Gastroesophageal sphincter (tissue), 4 donors: ENCODE measurements at regions not wholly inside any gene's neighbourhood (a gene's known extent, or its start where the extent isn't known, plus 50 kb on each side); places are given as distances from the start of the nearest gene placed in this dataset.

ENCODE experiments used
- ATAC-seq: fragments of 150-250 bp; one replicate; pipeline ENCODE4 v1.9.1; 2016; ENCODE audit warnings: mild to moderate bottlenecking, moderate library complexity
- H3K27ac ChIP-seq, 4 donors: fragments of 200-600 bp; sonication (generic) in 3 of 4; 1 replicate in 3 of 4; 2 replicates in 1 of 4; pipeline ENCODE4 v1.5.1; 2016 to 2019
- H3K27me3 ChIP-seq: fragments of 200-600 bp; sonication (generic); one replicate; pipeline ENCODE4 v1.5.1; 2019
- H3K36me3 ChIP-seq, 2 donors: fragments of 200-600 bp; sonication (generic); one replicate each; pipeline ENCODE4 v1.5.1; 2019; ENCODE audit warnings: control low read depth in 1 of 2
- H3K4me1 ChIP-seq, 3 donors: fragments of 200-600 bp; sonication (generic); 1 replicate in 2 of 3; 2 replicates in 1 of 3; pipeline ENCODE4 v1.5.1; 2016 to 2019; ENCODE audit warnings: control low read depth in 2 of 3
- H3K4me3 ChIP-seq, 2 donors: fragments of 200-600 bp; sonication (generic); one replicate each; pipeline ENCODE4 v1.5.1; 2019; ENCODE audit warnings: mild to moderate bottlenecking in 1 of 2, moderate library complexity in 1 of 2
- H3K9me3 ChIP-seq, 3 donors: fragments of 200-600 bp; sonication (generic); one replicate each; pipeline ENCODE4 v1.5.1; 2017 to 2019; ENCODE audit warnings: control low read depth in 2 of 3
- EP300 ChIP-seq: sonication (generic); formaldehyde crosslinking; IDR thresholded peaks from one replicate; pipeline ENCODE4 v1.6.1; 2017; ENCODE audit warnings: antibody characterized with exemption, mild to moderate bottlenecking
- POLR2A ChIP-seq, 2 donors: fragments of 450-650 bp; IDR thresholded peaks; one replicate each; pipeline ENCODE4 v1.6.1; 2017; ENCODE audit warnings: antibody characterized with exemption in 2 of 2, mild to moderate bottlenecking in 2 of 2, moderate library complexity in 1 of 2
- POLR2AphosphoS5 ChIP-seq: sonication (generic); formaldehyde crosslinking; IDR thresholded peaks from one replicate; pipeline ENCODE4 v1.6.1; 2017; ENCODE audit warnings: antibody characterized with exemption
- WGBS, 2 donors: methylation state at CpG; one replicate each; pipeline ENCODE4 v1.1.5; 2018; ENCODE audit warnings: low coverage in 1 of 2; 5-methylcytosine and 5-hydroxymethylcytosine counted together
- TF ChIP-seq, protein P1 (sequence below), 4 experiments: fragments of 200-600 bp in 2 of 4; fragments of 450-650 bp in 2 of 4; sonication (generic) in 1 of 4; IDR thresholded peaks; one replicate each; pipeline ENCODE4 v1.5.1; 2017 to 2019; ENCODE audit warnings: antibody characterized with exemption in 4 of 4, mild to moderate bottlenecking in 2 of 4, moderate library complexity in 2 of 4

DNA sequence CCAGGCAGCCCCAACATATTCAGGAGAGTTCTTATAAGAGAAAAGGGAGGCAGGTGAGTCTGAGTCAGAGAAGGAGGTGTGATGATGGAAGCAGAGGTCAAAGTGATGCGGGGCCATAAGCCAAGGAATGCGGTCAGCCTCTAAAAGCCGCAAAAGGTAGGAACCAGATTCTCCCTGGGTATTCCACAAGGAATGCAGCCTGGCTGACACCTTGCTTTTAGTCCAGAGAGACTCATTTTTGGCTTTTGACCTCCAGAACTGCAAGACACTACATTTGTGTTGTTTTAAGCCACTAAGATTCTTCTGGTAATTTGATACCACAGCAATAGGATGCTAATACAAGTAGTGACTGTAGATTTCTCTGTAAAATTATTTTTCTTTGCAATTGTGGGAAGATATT lies 151.5 kb upstream of the EEPD1 start:
- ATAC-seq: no peak
- H3K36me3 ChIP-seq: no peaks in the 10 kb centered on the region
- 100% methylated on average over 3 of the region's 3 CpGs; no CpG with 5 or more reads in 1 of the 2 donors for WGBS, 2 donors
- H3K27ac ChIP-seq: no peak overlapping the region
- no peaks in the 10 kb centered on the region for H3K27me3 ChIP-seq
- no peak for TF ChIP-seq POLR2A (IDR thresholded peaks at IDR 0.05)
- no peak overlapping the region for H3K4me3 ChIP-seq
- no peaks in the 10 kb centered on the region for H3K4me1 ChIP-seq
- H3K9me3 ChIP-seq: no peaks in the 10 kb centered on the region

- no peak overlapping the region for H3K27ac ChIP-seq
- no peaks in the 10 kb centered on the region for H3K36me3 ChIP-seq
- WGBS, 2 donors: 82 to 85% methylated on average over 2 of the region's 2 CpGs
- TF ChIP-seq, protein P1, sequence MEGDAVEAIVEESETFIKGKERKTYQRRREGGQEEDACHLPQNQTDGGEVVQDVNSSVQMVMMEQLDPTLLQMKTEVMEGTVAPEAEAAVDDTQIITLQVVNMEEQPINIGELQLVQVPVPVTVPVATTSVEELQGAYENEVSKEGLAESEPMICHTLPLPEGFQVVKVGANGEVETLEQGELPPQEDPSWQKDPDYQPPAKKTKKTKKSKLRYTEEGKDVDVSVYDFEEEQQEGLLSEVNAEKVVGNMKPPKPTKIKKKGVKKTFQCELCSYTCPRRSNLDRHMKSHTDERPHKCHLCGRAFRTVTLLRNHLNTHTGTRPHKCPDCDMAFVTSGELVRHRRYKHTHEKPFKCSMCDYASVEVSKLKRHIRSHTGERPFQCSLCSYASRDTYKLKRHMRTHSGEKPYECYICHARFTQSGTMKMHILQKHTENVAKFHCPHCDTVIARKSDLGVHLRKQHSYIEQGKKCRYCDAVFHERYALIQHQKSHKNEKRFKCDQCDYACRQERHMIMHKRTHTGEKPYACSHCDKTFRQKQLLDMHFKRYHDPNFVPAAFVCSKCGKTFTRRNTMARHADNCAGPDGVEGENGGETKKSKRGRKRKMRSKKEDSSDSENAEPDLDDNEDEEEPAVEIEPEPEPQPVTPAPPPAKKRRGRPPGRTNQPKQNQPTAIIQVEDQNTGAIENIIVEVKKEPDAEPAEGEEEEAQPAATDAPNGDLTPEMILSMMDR (IDR thresholded peaks at IDR 0.05): no peak
- TF ChIP-seq POLR2A (IDR thresholded peaks at IDR 0.05) (no peak), EP300 (no peak), POLR2AphosphoS5 (no peak)
- no peak for ATAC-seq
- no peaks in the 10 kb centered on the region for H3K9me3 ChIP-seq
- no peaks in the 10 kb centered on the region for H3K27me3 ChIP-seq
- no peak overlapping the region for H3K4me3 ChIP-seq
- no peaks in the 10 kb centered on the region for H3K4me1 ChIP-seq
Observed at GRCh38 chr7:36002900-36003299, 150.2 kb upstream of the EEPD1 start.

DNA sequence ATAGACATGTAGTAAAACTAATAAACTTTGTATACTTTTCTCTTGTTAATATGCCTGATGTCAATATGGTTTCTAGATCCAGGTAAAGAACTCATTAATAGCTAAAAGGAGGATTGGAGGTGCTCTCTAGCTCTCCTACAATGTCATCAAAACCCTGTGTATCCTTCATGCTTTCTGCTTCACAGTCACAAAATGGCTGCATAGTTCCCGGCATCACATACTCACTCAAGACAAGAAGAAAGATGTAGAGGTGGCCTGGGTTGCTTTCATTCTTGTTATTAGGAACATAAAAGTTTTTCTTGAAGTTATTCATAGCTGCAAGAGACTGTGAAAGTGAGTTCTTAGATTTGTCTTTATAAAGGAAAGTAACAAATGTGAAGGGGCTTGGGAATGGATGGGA lies 149.7 kb upstream of the EEPD1 start:
- whole genome bisulfite sequencing, 2 donors: 100% methylated on average over 1 of the region's 1 CpG
- H3K36me3 ChIP-seq: no peaks in the 10 kb centered on the region
- TF ChIP-seq, protein P1 (IDR thresholded peaks at IDR 0.05): no peak
- no peak for TF ChIP-seq POLR2AphosphoS5
- no peak for TF ChIP-seq POLR2A (IDR thresholded peaks at IDR 0.05)
- TF ChIP-seq EP300: no peak
- H3K27me3 ChIP-seq: no peaks in the 10 kb centered on the region
- H3K4me3 ChIP-seq: no peak overlapping the region
- no peaks in the 10 kb centered on the region for H3K4me1 ChIP-seq
- H3K9me3 ChIP-seq: no peaks in the 10 kb centered on the region
- no peak overlapping the region for H3K27ac ChIP-seq
- no peak for ATAC-seq

DNA sequence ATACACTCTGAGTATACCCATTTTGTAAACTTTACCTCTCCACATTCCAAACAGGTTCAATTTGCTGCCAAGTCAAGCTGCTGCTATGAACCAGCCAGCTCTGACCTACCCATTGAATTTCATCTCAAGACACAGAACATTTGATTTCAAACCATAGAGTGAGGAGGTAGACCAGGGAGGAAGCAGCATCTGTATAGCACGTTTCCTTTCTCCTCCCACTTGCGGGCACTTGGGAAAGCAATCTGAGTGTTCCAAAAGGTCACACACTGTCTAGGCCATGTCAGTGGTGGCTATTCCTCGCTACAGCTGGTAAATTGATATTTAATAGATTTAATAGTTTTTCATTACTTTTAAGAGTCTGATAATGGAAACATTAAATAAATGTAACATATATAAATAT lies 147.8 kb upstream of the EEPD1 start:
- ATAC-seq: no peak
- Histone ChIP-seq H3K27ac (no peak overlapping the region), H3K36me3 (no peaks in the 10 kb centered on the region), H3K4me1 (no peaks in the 10 kb centered on the region), H3K9me3 (no peaks in the 10 kb centered on the region), H3K4me3 (no peak overlapping the region), H3K27me3 (no peaks in the 10 kb centered on the region)
- 61 to 75% methylated on average over 2 to 3 of the region's 3 CpGs for WGBS, 2 donors
- TF ChIP-seq EP300 (no peak), POLR2AphosphoS5 (no peak), POLR2A (IDR thresholded peaks at IDR 0.05) (no peak)
- TF ChIP-seq, protein P1 (IDR thresholded peaks at IDR 0.05): no peak

- Histone ChIP-seq H3K9me3 (no peaks in the 10 kb centered on the region), H3K4me3 (no peak overlapping the region), H3K27me3 (no peaks in the 10 kb centered on the region), H3K27ac (no peak overlapping the region), H3K4me1 (no peaks in the 10 kb centered on the region), H3K36me3 (no peaks in the 10 kb centered on the region)
- TF ChIP-seq POLR2A (IDR thresholded peaks at IDR 0.05) (no peak), EP300 (no peak), POLR2AphosphoS5 (no peak)
- no peak for ATAC-seq
Observed at GRCh38 chr7:36005876-36006275, 147.2 kb upstream of the EEPD1 start.

- Histone ChIP-seq H3K4me1 (no peaks in the 10 kb centered on the region), H3K27me3 (no peaks in the 10 kb centered on the region), H3K4me3 (no peak overlapping the region), H3K36me3 (no peaks in the 10 kb centered on the region), H3K27ac (no peak overlapping the region), H3K9me3 (no peaks in the 10 kb centered on the region)
- ATAC-seq: no peak
- TF ChIP-seq, protein P1 (IDR thresholded peaks at IDR 0.05): no peak
- TF ChIP-seq POLR2AphosphoS5 (no peak), POLR2A (IDR thresholded peaks at IDR 0.05) (no peak), EP300 (no peak)
- WGBS, 2 donors: 56 to 100% methylated on average over 1 to 5 of the region's 5 CpGs
Observed at GRCh38 chr7:36006636-36007229, 146.3 kb upstream of the EEPD1 start.
